AG04449 (cell line): ENCODE measurements at regions not wholly inside any gene's neighbourhood (a gene's known extent, or its start where the extent isn't known, plus 50 kb on each side); places are given as distances from the start of the nearest gene placed in this dataset.

Experiments
- CTCF ChIA-PET: fragments of 350-600 bp; formaldehyde crosslinking; extraction: SDS; loops from one replicate; lab custom pipeline; 2021; ENCODE audit warnings: antibody characterized with exemption; lab: Yijun Ruan, JAX
- POLR2A ChIA-PET: fragments of 400-600, 350-600 bp; formaldehyde crosslinking; extraction: SDS; loops from one replicate; lab custom pipeline; 2020; ENCODE audit warnings: antibody characterized with exemption, inconsistent platforms; lab: Yijun Ruan, JAX
- DNase-seq: peaks from one replicate; pipeline ENCODE4 v3.0.0-alpha.2; 2010; ENCODE audit warnings: low read depth, low spot score
- H3K4me3 ChIP-seq: 2 replicates; pipeline ENCODE4 v1.5.1; 2011; ENCODE audit warnings: low read depth, mild to moderate bottlenecking, control low read depth, low read length
- CTCF ChIP-seq: IDR thresholded peaks from one replicate; pipeline ENCODE4 v1.5.1; 2011; ENCODE audit warnings: mild to moderate bottlenecking, moderate library complexity, low read length, control low read depth, inconsistent platforms; ENCODE audit not compliant: insufficient read depth; ENCODE audit errors: missing control alignments

- no peak for TF ChIP-seq CTCF
- POLR2A ChIA-PET = no interaction called here
- H3K4me3 ChIP-seq = no peak overlapping the region
- CTCF ChIA-PET = no interaction called here
- DNase-seq = no peak
These were observed 627.3 kb upstream of the SLC35B3 start for GRCh38 chr6:9062596-9062995.

GRCh38 chr6:9057937-9058336 is 622.6 kb upstream of the SLC35B3 start:
- ChIA-PET POLR2A (no interaction called here), CTCF (no interaction called here)
- no peak overlapping the region for H3K4me3 ChIP-seq
- TF ChIP-seq CTCF = no peak
- DNase-seq = no peak

- ChIA-PET CTCF (no interaction called here), POLR2A (no interaction called here)
- DNase-seq = no peak
- no peak for TF ChIP-seq CTCF
- no peak overlapping the region for H3K4me3 ChIP-seq
These were observed 621.2 kb upstream of the SLC35B3 start for GRCh38 chr6:9056556-9056955.

GRCh38 chr6:9044426-9044825 is 609.1 kb upstream of the SLC35B3 start:
- no peak for TF ChIP-seq CTCF
- no peak for DNase-seq
- ChIA-PET POLR2A (no interaction called here), CTCF (no interaction called here)
- H3K4me3 ChIP-seq = no peak overlapping the region

- ChIA-PET POLR2A (no interaction called here), CTCF (no interaction called here)
- DNase-seq = no peak
- no peak overlapping the region for H3K4me3 ChIP-seq
- TF ChIP-seq CTCF = no peak
These were observed 605.4 kb upstream of the SLC35B3 start for GRCh38 chr6:9040718-9041117.

GRCh38 chr6:9039258-9039657 is 603.9 kb upstream of the SLC35B3 start:
- DNase-seq = no peak
- ChIA-PET POLR2A (no interaction called here), CTCF (no interaction called here)
- H3K4me3 ChIP-seq = no peak overlapping the region
- TF ChIP-seq CTCF = no peak
